ENCODE measurements at regions not wholly inside any gene's neighbourhood (a gene's known extent, or its start where the extent isn't known, plus 50 kb on each side); places are given as distances from the start of the nearest gene placed in this dataset.
"Not testable (repeated sequence)": the region's sequence is repeated elsewhere in the genome, so short reads cannot be mapped to it uniquely, and the experiment has no call there.

- no peak for DNase-seq (ENCODE audit: extremely low read depth in 1 of 11, low read depth in 9 of 11, low spot score in 4 of 11)
These were observed 105.1 kb upstream of the CPEB2 start for GRCh38 chr4:14897217-14897616.

GRCh38 chr4:14898989-14899388 is 103.3 kb upstream of the CPEB2 start:
- DNase-seq (ENCODE audit: extremely low read depth in 1 of 11, low read depth in 9 of 11, low spot score in 4 of 11), result no peak

GRCh38 chr4:14902342-14902741 is 99.9 kb upstream of the CPEB2 start:
- no peak for DNase-seq (ENCODE audit: extremely low read depth in 1 of 11, low read depth in 9 of 11, low spot score in 4 of 11)

- DNase-seq (ENCODE audit: extremely low read depth in 1 of 11, low read depth in 9 of 11, low spot score in 4 of 11), result no peak
These were observed 99.0 kb upstream of the CPEB2 start for GRCh38 chr4:14903321-14903720.

GRCh38 chr4:14906805-14907204 is 95.5 kb upstream of the CPEB2 start:
- no peak for DNase-seq (ENCODE audit: extremely low read depth in 1 of 11, low read depth in 9 of 11, low spot score in 4 of 11)

- no peak for DNase-seq (ENCODE audit: extremely low read depth in 1 of 11, low read depth in 9 of 11, low spot score in 4 of 11)
These were observed 93.6 kb upstream of the CPEB2 start for GRCh38 chr4:14908635-14909034.

GRCh38 chr4:14910411-14910810 is 91.9 kb upstream of the CPEB2 start:
- no peak for DNase-seq (ENCODE audit: extremely low read depth in 1 of 11, low read depth in 9 of 11, low spot score in 4 of 11)

- DNase-seq (ENCODE audit: extremely low read depth in 1 of 11, low read depth in 9 of 11, low spot score in 4 of 11), result no peak
These were observed 89.9 kb upstream of the CPEB2 start for GRCh38 chr4:14912426-14912825.

- no peak for DNase-seq (ENCODE audit: extremely low read depth in 1 of 11, low read depth in 9 of 11, low spot score in 4 of 11)
These were observed 87.3 kb upstream of the CPEB2 start for GRCh38 chr4:14915018-14915417.

GRCh38 chr4:14916554-14917297 is 85.6 kb upstream of the CPEB2 start:
- DNase-seq (ENCODE audit: extremely low read depth in 1 of 11, low read depth in 9 of 11, low spot score in 4 of 11), result no peak

GRCh38 chr4:14917298-14917633 is 85.0 kb upstream of the CPEB2 start:
- DNase-seq (ENCODE audit: extremely low read depth in 1 of 11, low read depth in 9 of 11, low spot score in 4 of 11), result no peak

- no peak for DNase-seq (ENCODE audit: extremely low read depth in 1 of 11, low read depth in 9 of 11, low spot score in 4 of 11)
These were observed 83.9 kb upstream of the CPEB2 start for GRCh38 chr4:14918336-14918735.

- no peak for DNase-seq (ENCODE audit: extremely low read depth in 1 of 11, low read depth in 9 of 11, low spot score in 4 of 11)
These were observed 82.5 kb upstream of the CPEB2 start for GRCh38 chr4:14919785-14920184.

- no peak for DNase-seq (ENCODE audit: extremely low read depth in 1 of 11, low read depth in 9 of 11, low spot score in 4 of 11)
These were observed 82.0 kb upstream of the CPEB2 start for GRCh38 chr4:14920237-14920636.

GRCh38 chr4:14920759-14921320 is 81.4 kb upstream of the CPEB2 start:
- DNase-seq (ENCODE audit: extremely low read depth in 1 of 11, low read depth in 9 of 11, low spot score in 4 of 11), result no peak

- DNase-seq (ENCODE audit: extremely low read depth in 1 of 11, low read depth in 9 of 11, low spot score in 4 of 11), result not testable (repeated sequence)
These were observed 80.5 kb upstream of the CPEB2 start for GRCh38 chr4:14921781-14922180.

- no peak for DNase-seq (ENCODE audit: extremely low read depth in 1 of 11, low read depth in 9 of 11, low spot score in 4 of 11)
These were observed 78.0 kb upstream of the CPEB2 start for GRCh38 chr4:14924076-14924811.

GRCh38 chr4:14924812-14925344 is 77.4 kb upstream of the CPEB2 start:
- DNase-seq (ENCODE audit: extremely low read depth in 1 of 11, low read depth in 9 of 11, low spot score in 4 of 11), result no peak

- no peak for DNase-seq (ENCODE audit: extremely low read depth in 1 of 11, low read depth in 9 of 11, low spot score in 4 of 11)
These were observed 76.8 kb upstream of the CPEB2 start for GRCh38 chr4:14925471-14925870.

GRCh38 chr4:14926368-14926767 is 75.9 kb upstream of the CPEB2 start:
- no peak for DNase-seq (ENCODE audit: extremely low read depth in 1 of 11, low read depth in 9 of 11, low spot score in 4 of 11)

Data from renal cortex interstitium (tissue), 11 donors.